GM23338 (cell line): ENCODE measurements at regions not wholly inside any gene's neighbourhood (a gene's known extent, or its start where the extent isn't known, plus 50 kb on each side); places are given as distances from the start of the nearest gene placed in this dataset.

ENCODE experiments used
- ATAC-seq: fragments of 200-7000 bp; cut with Tn5 transposase; 3 replicates; pipeline ENCODE4 v1.9.1; 2020
- DNase-seq: peaks from one replicate; pipeline ENCODE4 v3.0.0-alpha.2; 2015; ENCODE audit warnings: low spot score
- H2AFZ ChIP-seq: fragments of 200-600 bp; sonication (generic); 2 replicates; pipeline ENCODE4 v1.8.0; 2016; ENCODE audit warnings: antibody characterized with exemption, mild to moderate bottlenecking, moderate library complexity
- H3F3A ChIP-seq: fragments of 200-600 bp; sonication (generic); replicated peaks from 2 replicates; pipeline ENCODE4 v1.8.0; 2017; ENCODE audit warnings: antibody characterized with exemption, mixed run types, low read depth
- H3K27ac ChIP-seq: fragments of 200-600 bp; sonication (generic); 2 replicates; pipeline ENCODE4 v1.6.1; 2016; ENCODE audit warnings: low read depth
- H3K27me3 ChIP-seq: fragments of 200-600 bp; sonication (generic); 2 replicates; pipeline ENCODE4 v1.8.0; 2016; ENCODE audit warnings: mild to moderate bottlenecking, mixed run types, moderate library complexity; ENCODE audit not compliant: insufficient read depth
- H3K36me3 ChIP-seq: fragments of 200-600 bp; sonication (generic); 2 replicates; pipeline ENCODE4 v1.8.0; 2016; ENCODE audit warnings: mild to moderate bottlenecking; ENCODE audit not compliant: insufficient read depth
- H3K4me1 ChIP-seq: fragments of 200-600 bp; sonication (generic); 2 replicates; pipeline ENCODE4 v1.8.0; 2016; ENCODE audit warnings: mild to moderate bottlenecking, moderate library complexity; ENCODE audit not compliant: insufficient read depth
- H3K4me2 ChIP-seq: fragments of 200-600 bp; sonication (generic); 2 replicates; pipeline ENCODE4 v1.7.1; 2017; ENCODE audit warnings: mixed run types
- H3K4me3 ChIP-seq: fragments of 200-600 bp; sonication (generic); 2 replicates; pipeline ENCODE4 v1.6.1; 2016; ENCODE audit warnings: mixed run types
- H3K79me2 ChIP-seq: fragments of 200-600 bp; sonication (generic); replicated peaks from 2 replicates; pipeline ENCODE4 v1.8.0; 2017; ENCODE audit warnings: mild to moderate bottlenecking; ENCODE audit not compliant: insufficient read depth
- H3K9me2 ChIP-seq: fragments of 200-600 bp; sonication (generic); 2 replicates; pipeline ENCODE4 v1.8.0; 2017; ENCODE audit not compliant: insufficient read depth
- H4K20me1 ChIP-seq: fragments of 200-600 bp; sonication (generic); replicated peaks from 2 replicates; pipeline ENCODE4 v1.8.0; 2017; ENCODE audit warnings: mild to moderate bottlenecking; ENCODE audit not compliant: insufficient read depth
- H3K27ac Mint-ChIP-seq: 2 replicates; pipeline ENCODE4 v1.8.0; 2020; ENCODE audit warnings: inconsistent platforms, mild to moderate bottlenecking, moderate library complexity, mixed read lengths
- H3K27me3 Mint-ChIP-seq: 3 replicates; pipeline ENCODE4 v1.8.0; 2022; ENCODE audit warnings: low read depth, mild to moderate bottlenecking, moderate library complexity, mixed read lengths, inconsistent platforms; ENCODE audit not compliant: insufficient read depth, poor library complexity
- H3K36me3 Mint-ChIP-seq: 3 replicates; pipeline ENCODE4 v1.8.0; 2021; ENCODE audit warnings: low read depth, mild to moderate bottlenecking, inconsistent platforms, moderate library complexity, mixed read lengths
- H3K4me1 Mint-ChIP-seq: 3 replicates; pipeline ENCODE4 v1.8.0; 2020; ENCODE audit warnings: mild to moderate bottlenecking, inconsistent platforms, mixed read lengths
- H3K4me3 Mint-ChIP-seq: 3 replicates; pipeline ENCODE4 v1.8.0; 2021; ENCODE audit warnings: moderate library complexity, mild to moderate bottlenecking, inconsistent platforms, mixed read lengths
- H3K9me3 Mint-ChIP-seq: 3 replicates; pipeline ENCODE4 v1.8.0; 2020; ENCODE audit warnings: moderate library complexity, mild to moderate bottlenecking, inconsistent platforms, mixed read lengths
- CTCF ChIP-seq, 2 experiments: fragments of 200-600 bp in 1 of 2; sonication (generic) in 1 of 2; conservative IDR thresholded peaks; 2 replicates each; pipeline versions ENCODE4 v1.5.1 to v1.6.1; 2016 to 2017; ENCODE audit warnings: antibody characterized with exemption in 2 of 2, low read depth in 2 of 2, mild to moderate bottlenecking in 2 of 2, moderate library complexity in 1 of 2
- NANOG ChIP-seq: IDR thresholded peaks from 2 replicates; pipeline ENCODE4 v1.6.1; 2016; ENCODE audit warnings: antibody characterized with exemption, borderline replicate concordance
- TF ChIP-seq, protein P1 (sequence below): fragments of 250-450 bp; sonication (Bioruptor Pico); IDR thresholded peaks from 2 replicates; pipeline ENCODE4 v1.5.0; 2020; ENCODE audit warnings: mild to moderate bottlenecking, moderate library complexity

DNA sequence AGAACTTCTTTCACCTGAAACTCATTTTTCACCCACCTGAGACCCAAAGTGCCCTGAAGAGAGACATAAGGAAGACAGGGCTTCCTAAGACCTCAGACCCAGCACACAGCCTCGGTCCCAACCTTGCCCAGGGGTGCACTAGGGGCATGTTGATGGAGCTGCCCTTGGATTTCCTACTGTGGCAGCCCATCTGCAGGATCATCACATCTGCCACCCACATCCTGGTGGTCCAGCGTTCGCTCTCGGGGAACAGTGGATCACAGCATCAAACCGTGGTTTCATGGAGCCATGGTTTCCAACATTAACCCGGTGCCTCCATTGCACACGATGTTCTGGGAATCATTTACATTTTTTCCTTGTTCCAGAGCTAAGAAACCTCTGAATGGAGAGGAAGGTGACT, 186.4 kb downstream of the TFCP2L1 start (continued):
- TF ChIP-seq, protein P1, sequence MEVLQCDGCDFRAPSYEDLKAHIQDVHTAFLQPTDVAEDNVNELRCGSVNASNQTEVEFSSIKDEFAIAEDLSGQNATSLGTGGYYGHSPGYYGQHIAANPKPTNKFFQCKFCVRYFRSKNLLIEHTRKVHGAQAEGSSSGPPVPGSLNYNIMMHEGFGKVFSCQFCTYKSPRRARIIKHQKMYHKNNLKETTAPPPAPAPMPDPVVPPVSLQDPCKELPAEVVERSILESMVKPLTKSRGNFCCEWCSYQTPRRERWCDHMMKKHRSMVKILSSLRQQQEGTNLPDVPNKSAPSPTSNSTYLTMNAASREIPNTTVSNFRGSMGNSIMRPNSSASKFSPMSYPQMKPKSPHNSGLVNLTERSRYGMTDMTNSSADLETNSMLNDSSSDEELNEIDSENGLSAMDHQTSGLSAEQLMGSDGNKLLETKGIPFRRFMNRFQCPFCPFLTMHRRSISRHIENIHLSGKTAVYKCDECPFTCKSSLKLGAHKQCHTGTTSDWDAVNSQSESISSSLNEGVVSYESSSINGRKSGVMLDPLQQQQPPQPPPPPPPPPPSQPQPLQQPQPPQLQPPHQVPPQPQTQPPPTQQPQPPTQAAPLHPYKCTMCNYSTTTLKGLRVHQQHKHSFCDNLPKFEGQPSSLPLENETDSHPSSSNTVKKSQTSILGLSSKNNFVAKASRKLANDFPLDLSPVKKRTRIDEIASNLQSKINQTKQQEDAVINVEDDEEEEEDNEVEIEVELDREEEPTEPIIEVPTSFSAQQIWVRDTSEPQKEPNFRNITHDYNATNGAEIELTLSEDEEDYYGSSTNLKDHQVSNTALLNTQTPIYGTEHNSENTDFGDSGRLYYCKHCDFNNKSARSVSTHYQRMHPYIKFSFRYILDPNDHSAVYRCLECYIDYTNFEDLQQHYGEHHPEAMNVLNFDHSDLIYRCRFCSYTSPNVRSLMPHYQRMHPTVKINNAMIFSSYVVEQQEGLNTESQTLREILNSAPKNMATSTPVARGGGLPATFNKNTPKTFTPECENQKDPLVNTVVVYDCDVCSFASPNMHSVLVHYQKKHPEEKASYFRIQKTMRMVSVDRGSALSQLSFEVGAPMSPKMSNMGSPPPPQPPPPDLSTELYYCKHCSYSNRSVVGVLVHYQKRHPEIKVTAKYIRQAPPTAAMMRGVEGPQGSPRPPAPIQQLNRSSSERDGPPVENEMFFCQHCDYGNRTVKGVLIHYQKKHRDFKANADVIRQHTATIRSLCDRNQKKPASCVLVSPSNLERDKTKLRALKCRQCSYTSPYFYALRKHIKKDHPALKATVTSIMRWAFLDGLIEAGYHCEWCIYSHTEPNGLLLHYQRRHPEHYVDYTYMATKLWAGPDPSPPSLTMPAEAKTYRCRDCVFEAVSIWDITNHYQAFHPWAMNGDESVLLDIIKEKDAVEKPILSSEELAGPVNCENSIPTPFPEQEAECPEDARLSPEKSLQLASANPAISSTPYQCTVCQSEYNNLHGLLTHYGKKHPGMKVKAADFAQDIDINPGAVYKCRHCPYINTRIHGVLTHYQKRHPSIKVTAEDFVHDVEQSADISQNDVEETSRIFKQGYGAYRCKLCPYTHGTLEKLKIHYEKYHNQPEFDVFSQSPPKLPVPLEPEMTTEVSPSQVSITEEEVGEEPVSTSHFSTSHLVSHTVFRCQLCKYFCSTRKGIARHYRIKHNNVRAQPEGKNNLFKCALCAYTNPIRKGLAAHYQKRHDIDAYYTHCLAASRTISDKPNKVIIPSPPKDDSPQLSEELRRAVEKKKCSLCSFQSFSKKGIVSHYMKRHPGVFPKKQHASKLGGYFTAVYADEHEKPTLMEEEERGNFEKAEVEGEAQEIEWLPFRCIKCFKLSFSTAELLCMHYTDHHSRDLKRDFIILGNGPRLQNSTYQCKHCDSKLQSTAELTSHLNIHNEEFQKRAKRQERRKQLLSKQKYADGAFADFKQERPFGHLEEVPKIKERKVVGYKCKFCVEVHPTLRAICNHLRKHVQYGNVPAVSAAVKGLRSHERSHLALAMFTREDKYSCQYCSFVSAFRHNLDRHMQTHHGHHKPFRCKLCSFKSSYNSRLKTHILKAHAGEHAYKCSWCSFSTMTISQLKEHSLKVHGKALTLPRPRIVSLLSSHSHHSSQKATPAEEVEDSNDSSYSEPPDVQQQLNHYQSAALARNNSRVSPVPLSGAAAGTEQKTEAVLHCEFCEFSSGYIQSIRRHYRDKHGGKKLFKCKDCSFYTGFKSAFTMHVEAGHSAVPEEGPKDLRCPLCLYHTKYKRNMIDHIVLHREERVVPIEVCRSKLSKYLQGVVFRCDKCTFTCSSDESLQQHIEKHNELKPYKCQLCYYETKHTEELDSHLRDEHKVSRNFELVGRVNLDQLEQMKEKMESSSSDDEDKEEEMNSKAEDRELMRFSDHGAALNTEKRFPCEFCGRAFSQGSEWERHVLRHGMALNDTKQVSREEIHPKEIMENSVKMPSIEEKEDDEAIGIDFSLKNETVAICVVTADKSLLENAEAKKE, result no peak

DNA sequence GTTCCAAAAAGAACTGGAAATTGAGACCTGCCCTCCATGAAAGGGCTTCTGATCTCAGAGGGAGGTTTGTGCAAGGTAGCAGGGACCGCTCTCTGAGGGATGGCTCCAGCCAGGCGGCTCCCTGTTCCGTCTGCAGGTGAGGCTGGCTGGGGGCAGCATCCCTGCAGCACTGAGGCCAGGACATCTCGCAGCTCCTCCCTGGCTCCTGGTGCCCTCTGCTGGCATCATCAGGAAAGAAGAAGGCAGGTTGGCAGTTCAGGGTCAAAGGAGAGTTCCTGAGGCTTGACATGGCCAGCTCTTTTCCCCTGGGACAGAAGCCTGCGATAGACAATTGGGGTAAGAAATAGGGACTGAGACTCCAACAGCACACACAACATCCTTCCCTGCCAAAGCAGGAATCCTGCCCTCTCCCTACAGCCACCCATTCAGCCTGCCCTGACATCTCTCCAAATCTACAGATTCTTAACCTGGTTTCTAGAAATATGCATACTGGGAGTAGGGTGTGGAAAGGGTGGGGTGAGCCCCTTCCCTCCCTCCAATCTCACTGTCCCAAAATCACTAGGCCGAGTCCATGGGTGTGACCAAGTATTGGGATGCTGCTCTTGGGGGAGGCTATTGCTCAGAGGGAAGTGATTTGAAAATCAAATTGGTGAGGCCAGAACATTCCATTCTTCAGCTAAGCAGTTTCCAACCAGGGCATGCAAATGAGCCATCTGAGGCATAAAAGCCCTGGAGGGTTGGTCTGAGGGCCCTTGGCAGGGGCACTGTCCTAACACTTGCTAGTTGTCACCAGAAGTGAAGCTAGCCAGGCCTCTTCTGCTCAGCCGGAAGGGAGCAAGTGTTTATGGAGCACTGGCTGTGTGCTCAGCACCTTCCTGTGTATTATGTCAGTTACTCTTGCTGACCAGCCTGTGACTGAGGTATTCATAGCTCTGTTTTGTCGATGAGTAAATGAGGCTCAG, 185.4 kb downstream of the TFCP2L1 start:
- H3K27me3 Mint-ChIP-seq, result peaks cover 20% of the 10 kb centered on the region
- Histone ChIP-seq H3K4me2 (no peak overlapping the region), H3K79me2 (no peaks in the 10 kb centered on the region), H4K20me1 (no peaks in the 10 kb centered on the region), H2AFZ (peak overlapping the region; percentile 81; the same call in 1 of the 2 replicates), H3K4me3 (no peak overlapping the region), H3K36me3 (no peaks in the 10 kb centered on the region), H3F3A (no peaks in the 10 kb centered on the region), H3K27me3 (no peaks in the 10 kb centered on the region), H3K4me1 (peaks cover 5% of the 10 kb centered on the region; the same call in 1 of the 2 replicates), H3K27ac (no peak overlapping the region), H3K9me2 (no peaks in the 10 kb centered on the region)
- DNase-seq, result peak; percentile 68
- H3K36me3 Mint-ChIP-seq, result no peaks in the 10 kb centered on the region
- H3K9me3 Mint-ChIP-seq, result no peaks in the 10 kb centered on the region
- TF ChIP-seq NANOG, result no peak
- TF ChIP-seq CTCF (conservative IDR thresholded peaks at IDR 0.05; ENCODE audit: low read depth in 2 of 2), result peak; percentile 49 to 79
- H3K27ac Mint-ChIP-seq, result no peak overlapping the region
- peak; percentile 81 for ATAC-seq
- no peak overlapping the region for H3K4me3 Mint-ChIP-seq
- peaks cover 12% of the 10 kb centered on the region for H3K4me1 Mint-ChIP-seq
